GM12878 (cell line): ENCODE measurements at regions not wholly inside any gene's neighbourhood (a gene's known extent, or its start where the extent isn't known, plus 50 kb on each side); places are given as distances from the start of the nearest gene placed in this dataset.
"Not testable (repeated sequence)": the region's sequence is repeated elsewhere in the genome, so short reads cannot be mapped to it uniquely, and the experiment has no call there.

Experiments used
- ATAC-seq: fragments of 200-7000 bp; cut with Tn5 transposase; 3 replicates; pipeline ENCODE4 v1.9.1; 2020; ENCODE audit warnings: mild to moderate bottlenecking, moderate library complexity
- BruUV-seq: library from RNA; stranded (reverse); fragments of 400-500 nt; replicated peaks from 2 replicates; lab custom pipeline; 2021; lab: Mats Ljungman, UMichigan
- CTCF ChIA-PET: fragments of 300-600 bp; sonication (Branson Sonifier 250); formaldehyde crosslinking; extraction: SDS; loops from one replicate; lab custom pipeline; 2021; ENCODE audit warnings: inconsistent platforms; lab: Yijun Ruan, JAX
- POLR2A ChIA-PET: fragments of 350-600 bp; formaldehyde crosslinking; extraction: SDS; loops from one replicate; lab custom pipeline; 2021; ENCODE audit warnings: inconsistent platforms; lab: Charles Lee
- RAD21 ChIA-PET: fragments of 300-600 bp; sonication (Branson Sonifier 250); formaldehyde crosslinking; loops from one replicate; lab custom pipeline; 2023; ENCODE audit warnings: antibody characterized with exemption; ENCODE audit not compliant: unreplicated experiment; lab: Charles Lee
- SMC1A ChIA-PET: fragments of 300-600 bp; sonication (Branson Sonifier 250); formaldehyde crosslinking; loops from one replicate; lab custom pipeline; 2023; ENCODE audit not compliant: unreplicated experiment, uncharacterized antibody; lab: Charles Lee
- DNase-seq: peaks from one replicate; pipeline ENCODE4 v3.0.0-alpha.2; 2011; ENCODE audit warnings: low read depth, low spot score
- FAIRE-seq: peaks from 3 replicates; lab custom pipeline; 2011; peaks lifted over from hg19 to GRCh38; lab: Jason Lieb, UNC
- H2AFZ ChIP-seq: 2 replicates; pipeline ENCODE4 v1.6.0; 2011; ENCODE audit warnings: low read depth, low read length, control low read depth; ENCODE audit not compliant: control insufficient read depth
- H3K27ac ChIP-seq: 2 replicates; pipeline ENCODE4 v1.5.1; 2011; ENCODE audit warnings: control low read depth; ENCODE audit not compliant: control insufficient read depth, insufficient read depth
- H3K27me3 ChIP-seq, 2 experiments: replicated peaks in 1 of 2; 2 replicates each; pipeline versions ENCODE4 v1.6.0 to v1.6.1; 2011; ENCODE audit warnings: low read length in 1 of 2; ENCODE audit not compliant: control insufficient read depth in 2 of 2, insufficient read depth in 2 of 2
- H3K36me3 ChIP-seq, 2 experiments: 2 replicates each; pipeline ENCODE4 v1.5.1; 2011; ENCODE audit warnings: low read length in 1 of 2; ENCODE audit not compliant: control insufficient read depth in 2 of 2, insufficient read depth in 2 of 2
- H3K4me1 ChIP-seq: 2 replicates; pipeline ENCODE4 v1.6.1; 2011; ENCODE audit warnings: mild to moderate bottlenecking, low read length, moderate library complexity, mixed read lengths; ENCODE audit not compliant: control insufficient read depth, insufficient read depth
- H3K4me2 ChIP-seq: 2 replicates; pipeline ENCODE4 v1.6.0; 2011; ENCODE audit warnings: control low read depth; ENCODE audit not compliant: control insufficient read depth, insufficient read depth
- H3K4me3 ChIP-seq: fragments of 200-600 bp; sonication (generic); 2 replicates; pipeline ENCODE4 v1.5.1; 2016
- H3K79me2 ChIP-seq: 2 replicates; pipeline ENCODE4 v1.6.0; 2011; ENCODE audit warnings: low read length; ENCODE audit not compliant: control insufficient read depth, insufficient read depth
- H3K9ac ChIP-seq: 2 replicates; pipeline ENCODE4 v1.8.0; 2011; ENCODE audit warnings: low read length, control low read depth, mixed read lengths; ENCODE audit not compliant: control insufficient read depth, insufficient read depth
- H3K9me3 ChIP-seq: replicated peaks from 3 replicates; pipeline ENCODE4 v1.5.1; 2011; ENCODE audit warnings: mild to moderate bottlenecking, low read length; ENCODE audit not compliant: control insufficient read depth, insufficient read depth
- H4K20me1 ChIP-seq: 2 replicates; pipeline ENCODE4 v1.6.0; 2011; ENCODE audit not compliant: control insufficient read depth, insufficient read depth
- EGR1 ChIP-seq, 2 experiments: IDR thresholded peaks; 1 replicate in 1 of 2; 2 replicates in 1 of 2; pipeline ENCODE4 v1.6.1; 2011 to 2012; ENCODE audit warnings: low read depth in 2 of 2, low read length in 2 of 2, borderline replicate concordance in 1 of 2, mild to moderate bottlenecking in 1 of 2, moderate library complexity in 1 of 2
- ESRRA ChIP-seq: IDR thresholded peaks from 2 replicates; pipeline ENCODE4 v1.6.1; 2012; ENCODE audit warnings: mild to moderate bottlenecking, low read length, improper control_type of control experiment
- NFYA ChIP-seq: IDR thresholded peaks from 2 replicates; pipeline ENCODE4 v1.6.1; 2011; ENCODE audit warnings: low read depth, mild to moderate bottlenecking, low read length, improper control_type of control experiment, borderline replicate concordance
- NRF1 ChIP-seq: conservative IDR thresholded peaks from 2 replicates; pipeline ENCODE4 v1.6.1; 2011; ENCODE audit warnings: mild to moderate bottlenecking, low read depth, low read length, improper control_type of control experiment
- TBL1XR1 ChIP-seq: IDR thresholded peaks from 2 replicates; pipeline ENCODE4 v1.6.1; 2012; ENCODE audit warnings: low read depth, low read length, improper control_type of control experiment
- ZNF384 ChIP-seq: IDR thresholded peaks from 2 replicates; pipeline ENCODE4 v1.6.1; 2012; ENCODE audit warnings: low read depth, mild to moderate bottlenecking, low read length, improper control_type of control experiment, borderline replicate concordance
- WGBS: methylation state at CpG from one replicate; pipeline ENCODE4 v1.1.6; 2016; ENCODE audit warnings: low lambda C conversion rate; ENCODE audit not compliant: insufficient replicate concordance, insufficient coverage; ENCODE audit errors: missing lambda C conversion rate; 5-methylcytosine and 5-hydroxymethylcytosine counted together
- in situ Hi-C: fragments of 300-500 bp; cut with MboI; formaldehyde crosslinking; loops from 9 replicates; pipeline ENCODE4 v1.14.3; 2018; ENCODE audit warnings: mixed read lengths
- intact Hi-C: fragments of 100-400 bp; cut with micrococcal nuclease; formaldehyde crosslinking; loops from one replicate; pipeline ENCODE4 v1.14.2; 2022; ENCODE audit not compliant: unreplicated experiment

- no peaks in the 10 kb centered on the region for H4K20me1 ChIP-seq
- RAD21 ChIA-PET: no interaction called here
- POLR2A ChIA-PET: no interaction called here
- H3K4me2 ChIP-seq: no peak overlapping the region
- H3K27ac ChIP-seq: no peak overlapping the region
- H3K9me3 ChIP-seq: no peaks in the 10 kb centered on the region
- no peak overlapping the region for H3K4me3 ChIP-seq
- no peak for DNase-seq
- no peaks in the 10 kb centered on the region for H3K4me1 ChIP-seq
- no TSS peak for BruUV-seq
- in situ Hi-C loops (no loop called here), intact Hi-C loops (no loop called here)
- H3K27me3 ChIP-seq: no peaks in the 10 kb centered on the region
- H2AFZ ChIP-seq: no peak overlapping the region
- FAIRE-seq: no peak
- SMC1A ChIA-PET: interaction anchor here (0.6 kb wide), 1 partner anchor 768 kb away, joined by 4 read pairs; no protein-coding TSS in a partner anchor
- H3K36me3 ChIP-seq: no peaks in the 10 kb centered on the region
- CTCF ChIA-PET: no interaction called here
- no peak for TF ChIP-seq NRF1
- no peak for TF ChIP-seq ESRRA
- TF ChIP-seq ZNF384: no peak
- no peak for TF ChIP-seq NFYA
- TF ChIP-seq EGR1 (IDR thresholded peaks at IDR 0.05; ENCODE audit: borderline replicate concordance in 1 of 2, low read depth in 2 of 2, low read length in 2 of 2): no peak
- TF ChIP-seq TBL1XR1: no peak
- H3K9ac ChIP-seq: no peak overlapping the region
- H3K79me2 ChIP-seq: no peaks in the 10 kb centered on the region
- ATAC-seq: no peak
These were observed 535.8 kb downstream of the ZBBX start for GRCh38 chr3:166844329-166844728.

- RAD21 ChIA-PET, H3K9me3 ChIP-seq, POLR2A ChIA-PET, CTCF ChIA-PET, in situ Hi-C loops, BruUV-seq, H3K27ac ChIP-seq, H3K4me1 ChIP-seq, DNase-seq, H4K20me1 ChIP-seq, H3K4me3 ChIP-seq, H3K9ac ChIP-seq, H2AFZ ChIP-seq, ATAC-seq, H3K36me3 ChIP-seq, FAIRE-seq, H3K4me2 ChIP-seq, H3K27me3 ChIP-seq, H3K79me2 ChIP-seq, intact Hi-C loops, SMC1A ChIA-PET: not testable (repeated sequence)
- 60% methylated on average over 25 of the region's 25 CpGs for WGBS
These were observed 537.3 kb downstream of the ZBBX start for GRCh38 chr3:166842784-166843183.
